Stimulated activated naive CD8-positive, alpha-beta T cell treated with anti-CD3 and anti-CD28 coated beads, Interleukin-15, Interleukin-2, amounts not matched to agents 100 U/mL and 50 U/mL, for 24 hours (primary cell): ENCODE measurements at regions not wholly inside any gene's neighbourhood (a gene's known extent, or its start where the extent isn't known, plus 50 kb on each side); places are given as distances from the start of the nearest gene placed in this dataset.
"Not testable (repeated sequence)": the region's sequence is repeated elsewhere in the genome, so short reads cannot be mapped to it uniquely, and the experiment has no call there.

Experiments
- ATAC-seq: fragments of 150-1000 bp; cut with Tn5 transposase; one replicate; pipeline ENCODE4 v1.10.0; 2021
- DNase-seq: peaks from one replicate; pipeline ENCODE4 v3.0.0; 2021

DNA sequence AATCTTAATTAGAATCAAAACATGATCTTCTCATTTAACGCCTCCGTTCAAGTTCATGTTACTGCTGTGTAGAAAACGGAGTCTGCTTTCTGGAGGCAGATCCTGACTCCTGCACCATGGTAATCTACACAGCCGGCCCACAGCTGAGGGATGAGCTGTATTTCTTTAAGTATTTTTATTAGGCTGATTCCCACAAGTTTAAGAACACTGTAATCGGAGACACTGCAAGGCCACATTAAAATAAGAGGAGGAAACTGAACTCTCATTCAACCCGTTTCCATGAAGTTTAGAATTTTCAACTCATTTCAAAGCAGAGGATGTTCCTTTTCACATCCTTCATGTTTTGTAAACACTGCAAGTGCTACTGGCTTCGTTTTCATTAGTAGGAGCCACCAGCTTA lies 372.2 kb downstream of the NFIB start:
- no peak for ATAC-seq
- DNase-seq, result no peak

DNA sequence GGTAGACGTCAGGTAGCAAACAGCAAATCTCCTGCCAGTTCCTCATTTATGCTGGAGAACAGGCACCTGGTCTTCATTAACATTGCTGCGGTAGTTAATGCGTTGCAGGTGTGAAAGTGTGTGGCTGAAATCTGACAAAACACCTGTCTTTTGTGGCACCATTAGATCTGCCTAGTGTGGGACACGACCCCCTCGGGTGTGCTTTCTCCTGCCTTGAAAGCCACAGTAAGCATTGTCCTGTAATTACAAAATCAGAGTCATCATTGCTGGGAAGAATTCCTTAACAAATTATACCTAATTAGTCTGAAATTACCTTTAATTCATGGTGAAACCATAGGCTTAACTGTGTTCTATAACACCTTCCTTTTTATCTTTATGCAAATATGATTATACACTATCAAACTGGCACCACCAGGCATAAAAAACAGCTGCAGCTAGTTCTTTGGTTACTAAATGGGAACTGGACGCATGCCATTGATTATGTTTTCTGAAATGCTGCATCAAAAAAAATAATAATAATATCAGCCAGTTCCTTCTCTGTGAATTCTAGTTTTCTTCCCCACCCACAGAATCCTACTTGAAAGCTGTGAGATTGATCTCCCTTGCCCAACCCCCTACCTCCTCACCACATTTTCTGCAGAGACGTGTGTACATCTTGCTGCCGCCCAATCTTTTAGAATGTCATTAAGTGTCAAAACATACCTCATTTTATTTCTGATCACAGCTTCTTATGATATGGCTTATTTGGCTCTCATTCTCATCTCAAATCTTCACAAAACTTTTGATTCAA lies 374.0 kb downstream of the NFIB start:
- ATAC-seq (no peak), DNase-seq (no peak)

DNA sequence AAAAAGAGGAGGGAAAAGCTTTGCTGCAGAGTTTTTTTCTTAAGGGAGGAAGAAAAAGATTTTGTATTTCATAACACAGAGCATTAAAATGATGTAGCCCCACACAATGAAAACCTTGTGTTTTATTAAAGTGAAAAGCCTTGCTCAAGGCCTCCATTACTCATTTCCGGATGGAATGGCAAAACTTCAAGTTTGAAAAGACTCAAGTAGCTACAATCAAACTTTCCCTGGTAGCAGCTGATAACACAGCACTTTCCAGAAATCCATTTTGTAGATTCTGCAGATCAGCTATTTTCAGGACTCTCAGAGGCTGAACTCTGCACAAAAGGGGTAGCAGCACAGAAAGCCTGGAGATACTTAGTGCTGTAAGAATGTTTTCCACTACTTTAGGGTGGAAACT lies 374.8 kb downstream of the NFIB start:
- DNase-seq, result no peak
- ATAC-seq, result no peak

DNA sequence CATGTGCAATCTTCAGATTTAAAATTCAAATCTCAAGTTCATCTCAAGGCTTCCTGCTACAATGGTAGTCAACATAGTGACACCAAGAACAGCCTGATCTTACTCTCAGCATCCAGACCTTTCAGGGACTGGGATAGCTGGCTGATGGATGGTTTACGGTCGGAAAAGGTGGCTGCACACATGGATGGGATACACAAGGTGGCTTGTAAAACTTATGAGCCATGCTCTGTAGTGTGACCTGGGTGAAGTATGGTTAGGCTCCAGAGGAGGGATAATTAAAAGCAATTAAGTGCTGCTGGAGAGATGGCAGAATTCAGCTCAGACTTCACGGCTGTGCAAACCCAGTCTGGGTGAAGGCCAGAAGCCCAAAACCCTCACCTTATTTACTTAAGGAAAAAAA lies 379.5 kb downstream of the NFIB start:
- no peak for DNase-seq
- ATAC-seq, result no peak

DNA sequence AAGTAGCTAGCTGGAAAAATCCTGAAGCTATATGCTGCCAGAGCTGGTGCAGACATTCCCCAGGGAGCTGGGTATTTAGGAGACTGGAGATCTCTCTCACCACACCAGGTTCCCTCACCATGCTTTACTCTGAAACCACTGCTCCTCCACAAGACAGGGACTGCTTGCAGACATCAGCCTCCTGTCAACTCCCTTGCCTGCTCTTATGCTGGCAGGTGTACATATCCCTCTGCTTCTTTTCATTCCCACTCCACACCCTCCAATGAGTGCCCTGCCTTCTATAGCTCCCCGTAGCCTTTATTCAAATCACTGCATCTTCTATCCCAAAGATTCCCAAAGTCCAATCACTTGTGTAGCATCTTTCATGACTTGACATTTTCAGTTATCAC lies 380.7 kb downstream of the NFIB start:
- ATAC-seq, result no peak
- DNase-seq, result no peak

DNA sequence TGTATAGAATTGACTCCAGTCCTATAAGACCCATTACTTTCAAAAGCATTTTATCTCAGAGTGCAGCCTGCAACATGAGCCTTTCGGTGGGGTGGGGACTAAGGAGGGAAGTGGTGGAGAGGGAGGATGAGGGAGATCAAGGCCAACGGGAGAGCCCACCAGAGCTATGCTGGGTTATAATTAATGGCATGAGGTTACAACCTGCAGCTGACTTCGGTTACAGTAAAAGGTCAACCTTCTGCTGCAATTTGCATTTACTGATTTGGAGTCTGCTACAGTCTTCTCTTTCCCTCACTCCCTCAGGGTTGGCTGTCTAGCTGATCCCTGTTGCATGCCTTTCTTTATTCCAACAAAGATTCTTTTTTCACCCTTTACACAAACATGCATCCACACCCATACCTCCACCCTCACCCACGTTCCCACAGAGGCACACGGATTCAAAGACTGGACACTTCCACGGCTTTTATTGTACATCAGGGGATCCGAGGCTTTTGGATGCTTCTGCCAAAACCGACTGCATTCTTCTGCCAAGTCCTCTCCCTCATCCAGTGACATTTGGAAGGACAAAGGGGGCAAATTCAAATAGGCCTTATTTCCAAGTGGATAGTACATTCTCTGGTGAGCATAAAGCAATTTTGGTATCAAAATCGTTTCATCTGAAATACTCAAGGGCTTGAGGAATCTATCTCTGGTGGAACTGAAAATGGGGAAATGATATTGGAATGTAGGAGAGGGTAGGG lies 381.2 kb downstream of the NFIB start:
- DNase-seq (no peak), ATAC-seq (no peak)

DNA sequence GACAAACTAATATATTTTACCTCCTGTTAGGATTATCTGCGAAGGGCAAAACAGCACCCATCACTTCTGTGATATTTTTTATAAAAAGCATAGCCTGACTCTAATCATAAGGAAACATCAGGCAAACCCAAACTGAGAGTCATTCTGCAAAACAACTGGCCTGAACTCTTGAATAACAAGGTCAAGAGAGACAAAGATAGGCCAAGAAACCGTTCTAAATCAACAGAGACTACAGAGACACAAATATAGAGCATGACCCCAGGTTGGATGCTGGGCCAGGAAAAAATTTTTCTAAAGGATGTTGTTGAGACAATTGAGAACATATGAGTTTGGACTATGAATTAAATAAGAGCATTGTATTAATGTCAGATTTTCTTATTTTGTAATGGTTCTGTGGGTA lies 384.9 kb downstream of the NFIB start:
- ATAC-seq, result no peak
- DNase-seq, result no peak

DNA sequence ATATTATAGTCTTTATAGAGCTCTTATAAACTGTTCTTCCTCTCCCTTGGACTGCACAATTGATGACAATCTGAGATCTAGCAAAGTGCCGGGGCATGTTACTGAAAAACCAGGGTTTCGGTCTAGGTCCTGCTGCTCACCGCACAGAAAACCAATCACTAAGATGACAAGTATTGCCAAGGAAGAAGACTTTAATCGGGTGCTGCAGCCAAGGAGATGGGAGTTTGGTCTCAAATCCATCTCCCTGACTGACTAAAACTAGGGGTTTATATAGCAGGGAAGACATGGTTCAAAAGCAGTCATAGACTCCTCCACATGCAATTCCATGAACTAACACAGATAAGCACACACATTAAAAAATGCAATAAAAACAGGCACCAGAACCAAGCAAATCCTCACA lies 390.6 kb downstream of the NFIB start:
- DNase-seq, result no peak
- no peak for ATAC-seq

DNA sequence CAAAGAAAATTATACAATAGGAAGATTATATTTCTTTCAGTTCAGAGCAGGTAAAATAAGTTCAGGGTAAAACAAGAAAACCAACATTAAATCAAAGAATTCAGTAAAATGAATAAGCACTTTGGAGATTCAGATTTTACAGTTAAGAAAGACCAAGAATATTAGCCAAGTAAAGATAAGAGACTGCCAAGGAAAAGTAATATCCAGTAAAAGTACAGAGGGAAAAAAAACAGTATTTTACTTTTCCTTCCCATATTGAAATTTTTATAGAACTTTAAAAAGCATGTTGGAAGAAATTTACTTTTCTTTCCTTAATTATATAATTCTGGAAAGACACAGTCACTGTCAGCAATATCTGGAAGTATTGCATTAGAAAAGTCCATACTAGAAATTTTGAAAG lies 393.4 kb downstream of the NFIB start:
- no peak for ATAC-seq
- no peak for DNase-seq

DNA sequence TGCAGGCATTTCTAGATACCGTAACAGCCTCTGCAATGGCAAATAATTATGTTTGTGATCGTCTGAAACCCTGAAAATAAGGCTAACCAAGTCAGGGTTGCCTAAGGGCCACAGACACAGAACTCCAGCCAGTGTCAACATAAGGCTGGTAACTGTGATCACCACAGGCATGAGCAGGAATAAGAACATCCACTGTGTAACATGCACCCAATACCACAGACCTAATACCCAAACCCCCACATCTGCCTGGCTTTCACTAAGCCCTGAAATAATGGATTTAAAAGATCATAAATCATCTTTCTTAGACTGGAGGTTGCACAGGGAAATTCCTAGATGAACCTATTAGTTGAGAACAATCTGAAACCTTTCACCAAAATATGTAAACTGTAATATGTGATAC lies 394.5 kb downstream of the NFIB start:
- ATAC-seq, result no peak
- no peak for DNase-seq

DNA sequence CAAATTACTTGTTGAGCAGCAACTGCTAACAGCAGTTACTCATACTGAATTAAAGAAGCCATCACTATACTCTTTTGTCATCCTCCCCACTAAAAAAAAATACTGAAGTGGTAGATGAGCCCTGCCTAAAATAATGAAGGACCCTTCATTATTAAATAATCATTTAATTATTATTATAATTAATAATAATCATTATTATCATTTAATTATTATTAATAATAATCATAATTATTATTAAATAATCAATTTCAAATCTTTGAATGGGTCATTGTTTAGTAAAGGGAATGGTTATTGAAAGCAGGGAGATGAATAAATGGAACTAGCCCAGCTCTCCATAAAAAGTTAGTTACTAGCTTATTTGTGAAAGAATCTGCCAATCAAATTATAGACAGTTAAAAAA lies 396.4 kb downstream of the NFIB start:
- ATAC-seq (no peak), DNase-seq (no peak)

DNA sequence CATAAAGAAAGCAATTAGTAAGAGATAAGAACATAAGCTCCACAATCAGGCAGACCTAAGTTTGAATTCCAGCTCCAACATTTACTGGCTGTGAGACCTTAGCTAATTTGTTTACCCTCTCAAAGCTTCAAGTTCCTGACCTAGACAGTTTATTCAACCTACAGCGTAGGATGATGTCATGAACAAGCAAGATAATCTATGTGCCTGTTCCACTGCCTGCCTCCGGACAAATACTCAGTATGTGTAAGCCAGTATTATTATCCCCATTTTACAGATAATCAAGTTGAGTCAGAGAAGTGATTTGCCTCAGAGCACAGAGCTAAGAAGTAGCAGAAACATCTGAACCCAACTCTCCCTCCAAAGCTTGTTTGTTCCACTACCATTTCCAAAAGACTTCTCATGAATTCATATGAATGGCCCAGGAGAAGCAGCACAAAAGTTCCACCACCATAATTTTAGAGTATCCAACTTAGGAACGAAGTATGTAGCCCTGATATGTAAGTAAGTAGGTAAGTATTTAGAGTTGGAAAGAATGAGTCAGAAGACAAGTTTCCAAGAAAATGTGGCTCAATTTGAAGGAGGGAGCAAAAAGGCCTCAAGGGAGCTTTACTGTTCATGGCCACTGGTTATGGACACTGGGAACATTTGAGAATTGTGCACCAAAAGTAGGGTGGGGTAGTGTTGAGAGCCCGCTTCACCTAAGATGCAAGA lies 398.2 kb downstream of the NFIB start:
- ATAC-seq (no peak), DNase-seq (no peak)

DNA sequence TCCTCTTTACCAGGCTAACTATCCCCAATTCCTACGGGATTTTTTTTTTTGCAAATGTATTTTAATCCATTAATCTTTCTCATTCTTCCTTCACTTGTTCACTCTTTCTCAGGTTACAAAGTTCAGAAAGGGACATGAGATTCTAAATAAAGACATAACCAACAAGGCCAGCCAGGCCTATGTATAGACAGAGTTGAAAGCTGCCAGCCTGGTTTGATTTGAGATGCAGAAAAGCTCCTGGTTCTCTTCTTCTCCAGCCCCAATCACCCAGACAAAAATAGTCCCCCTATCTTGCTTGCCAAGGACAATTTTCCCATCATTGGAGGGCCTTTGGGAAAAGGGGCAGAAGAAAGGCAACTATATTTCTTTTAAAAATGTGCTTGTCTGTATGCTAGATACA lies 398.8 kb downstream of the NFIB start:
- DNase-seq (no peak), ATAC-seq (no peak)

DNA sequence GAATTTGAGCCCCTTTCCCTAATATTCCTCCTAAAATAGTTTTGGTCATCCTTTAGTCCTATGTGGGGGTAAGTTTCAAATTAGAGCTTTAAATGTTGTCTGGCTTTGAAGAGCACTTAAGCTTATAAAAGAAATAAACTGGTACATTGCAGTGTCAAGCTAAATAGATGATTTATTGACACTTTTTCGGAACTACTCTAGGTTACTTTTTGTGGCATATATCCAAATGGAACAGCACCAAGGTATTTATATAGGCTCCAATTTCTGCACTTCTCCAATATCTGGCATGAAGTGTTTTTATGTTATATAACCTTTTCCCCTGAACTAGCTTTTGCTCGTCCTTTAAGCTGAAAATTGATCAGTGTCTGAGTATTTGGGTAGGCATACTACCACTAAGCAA lies 402.5 kb downstream of the NFIB start:
- no peak for DNase-seq
- ATAC-seq, result no peak

DNA sequence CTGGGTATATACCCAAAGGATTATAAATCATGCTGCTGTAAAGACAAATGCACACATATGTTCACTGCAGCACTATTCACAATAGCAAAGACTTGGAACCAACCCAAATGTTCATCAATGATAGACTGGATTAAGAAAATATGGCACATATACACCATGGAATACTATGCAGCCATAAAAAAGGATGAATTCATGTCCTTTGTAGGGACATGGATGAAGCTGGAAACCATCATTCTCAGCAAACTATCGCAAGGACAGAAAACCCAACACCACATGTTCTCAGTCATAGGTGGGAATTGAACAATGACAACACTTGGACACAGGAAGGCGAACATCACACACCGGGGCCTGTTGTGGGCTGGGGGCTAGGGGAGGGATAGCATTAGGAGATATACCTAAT lies 406.1 kb downstream of the NFIB start:
- not testable (repeated sequence) for DNase-seq, ATAC-seq

DNA sequence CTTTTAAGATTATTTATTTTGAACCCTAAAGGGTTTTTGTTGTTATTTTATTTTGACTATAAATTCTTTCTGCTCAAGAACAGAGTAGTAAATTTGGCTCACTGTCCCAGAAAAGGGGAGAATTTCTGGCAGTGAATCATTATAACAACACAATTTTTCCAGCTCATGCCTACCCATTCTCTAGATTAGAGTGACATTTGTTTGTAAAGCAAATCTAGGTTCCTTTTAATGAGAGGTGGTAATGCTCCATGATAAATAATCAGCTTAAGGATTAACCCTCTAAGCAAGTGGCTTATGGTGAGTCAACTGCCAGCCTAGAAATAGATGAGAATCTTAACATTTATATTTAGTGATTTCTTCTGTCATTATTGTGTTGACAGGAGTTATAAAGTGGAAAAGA lies 409.2 kb downstream of the NFIB start:
- DNase-seq (no peak), ATAC-seq (no peak)

DNA sequence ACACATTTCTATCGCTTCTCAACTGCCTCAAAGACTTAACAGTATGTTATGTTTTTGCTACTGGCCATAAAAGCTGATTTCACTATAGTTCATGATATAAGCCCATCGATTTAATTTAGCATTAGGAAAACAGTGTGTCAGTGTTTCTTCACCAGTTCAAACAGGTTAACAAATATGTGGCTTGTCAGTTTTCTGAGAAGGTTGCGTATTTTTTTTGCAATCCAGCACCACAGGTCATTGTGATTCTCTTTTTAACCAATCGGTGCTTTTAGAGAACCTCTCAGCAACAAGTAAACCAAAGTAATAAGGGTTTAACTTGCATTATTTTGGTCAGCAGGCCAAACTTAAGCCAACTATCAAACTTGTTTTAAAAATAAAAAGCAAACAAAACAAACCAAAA lies 409.6 kb downstream of the NFIB start:
- ATAC-seq (no peak), DNase-seq (no peak)

DNA sequence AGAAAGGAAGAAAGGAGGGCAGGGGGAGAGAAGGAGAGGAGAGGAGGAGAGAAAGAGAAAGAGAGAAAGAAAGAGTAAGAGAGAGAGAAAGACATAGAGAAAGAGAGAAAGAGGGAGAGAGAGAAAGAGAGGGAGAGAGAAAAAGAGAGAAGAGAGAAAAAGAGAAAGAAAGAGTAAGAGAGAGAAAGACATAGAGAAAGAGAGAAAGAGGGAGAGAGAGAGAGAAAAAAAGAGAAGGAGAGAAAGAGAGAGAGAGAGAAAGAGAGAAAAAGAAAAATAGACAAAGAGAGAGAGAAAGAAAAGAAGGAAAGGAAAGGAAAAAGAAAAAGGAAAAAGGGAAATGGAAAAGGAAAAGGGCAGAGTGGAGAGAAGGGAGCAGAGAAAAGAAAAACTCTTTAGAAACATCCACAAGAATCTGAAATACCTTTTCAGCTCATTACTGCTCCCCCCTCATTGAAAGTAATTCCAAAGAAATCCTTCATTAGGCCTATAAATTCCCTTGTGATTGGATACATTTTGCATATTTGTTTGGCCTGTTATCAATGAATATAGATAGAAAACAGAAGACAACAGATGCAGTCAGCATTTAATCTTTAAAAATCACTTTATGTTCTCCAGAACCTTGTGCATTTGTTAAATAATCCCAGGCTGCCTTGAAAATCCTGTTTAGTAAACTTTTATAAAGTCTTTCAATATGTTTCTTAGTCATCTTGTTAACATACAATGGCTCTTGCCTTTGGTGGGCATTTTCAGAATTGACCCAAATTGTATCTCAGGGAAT lies 411.5 kb downstream of the NFIB start:
- ATAC-seq, result no peak
- no peak for DNase-seq

DNA sequence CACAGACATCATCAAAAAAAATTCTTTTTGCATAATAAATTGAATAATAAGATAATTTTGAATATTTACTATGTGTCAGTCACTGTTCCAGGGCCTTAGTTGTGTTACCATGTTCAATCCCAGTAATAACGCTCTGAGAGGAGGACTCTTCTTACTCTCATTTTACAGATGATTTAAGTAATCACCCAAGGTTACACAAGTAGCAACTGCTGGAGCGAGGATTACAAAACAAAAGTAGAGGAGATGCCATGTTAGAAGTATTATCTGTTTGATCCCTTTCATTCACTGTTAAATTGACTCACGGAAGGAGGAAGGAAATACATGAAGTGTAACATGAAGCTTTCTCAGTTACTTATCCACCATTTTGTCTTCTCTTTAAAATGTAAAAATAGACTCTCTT lies 412.8 kb downstream of the NFIB start:
- ATAC-seq (no peak), DNase-seq (no peak)

DNA sequence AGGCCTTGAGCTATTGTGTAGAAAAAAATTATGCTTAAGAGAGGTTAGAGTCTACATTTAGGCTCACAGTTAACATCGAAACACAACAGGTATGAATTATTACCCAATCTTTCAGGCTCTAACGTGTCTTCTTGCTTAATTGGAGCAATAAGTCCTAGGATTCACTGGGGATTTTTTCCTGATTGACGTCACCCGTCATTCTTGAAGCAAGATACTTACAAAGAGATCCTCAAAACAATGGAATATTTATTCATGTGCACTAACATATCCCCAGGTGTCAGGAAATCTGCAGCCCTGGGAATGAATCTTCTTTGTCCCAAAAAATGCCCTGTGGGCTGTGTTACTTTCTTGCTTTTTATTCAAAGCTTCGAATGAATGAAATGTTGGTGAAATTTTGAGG lies 413.5 kb downstream of the NFIB start:
- DNase-seq (no peak), ATAC-seq (no peak)

DNA sequence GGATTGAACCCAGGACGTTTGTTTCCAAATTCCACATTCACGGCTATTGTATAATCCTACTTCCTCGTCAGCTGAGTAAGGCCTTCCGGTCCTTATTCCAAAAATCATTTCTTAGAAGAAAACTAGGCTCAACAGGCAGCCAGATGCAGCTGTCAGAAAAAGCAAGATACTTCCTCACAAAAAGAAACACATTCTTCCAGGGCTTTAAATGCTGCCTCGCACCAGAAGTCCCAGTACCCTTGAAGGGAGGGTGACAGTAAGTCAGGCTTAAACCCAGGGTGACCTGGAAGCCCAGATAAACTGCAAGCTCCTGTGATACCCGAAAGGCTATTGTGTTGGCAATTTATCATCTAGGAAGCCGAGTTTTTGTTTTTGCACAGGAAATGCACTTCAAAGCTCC lies 414.0 kb downstream of the NFIB start:
- ATAC-seq, result no peak
- no peak for DNase-seq

DNA sequence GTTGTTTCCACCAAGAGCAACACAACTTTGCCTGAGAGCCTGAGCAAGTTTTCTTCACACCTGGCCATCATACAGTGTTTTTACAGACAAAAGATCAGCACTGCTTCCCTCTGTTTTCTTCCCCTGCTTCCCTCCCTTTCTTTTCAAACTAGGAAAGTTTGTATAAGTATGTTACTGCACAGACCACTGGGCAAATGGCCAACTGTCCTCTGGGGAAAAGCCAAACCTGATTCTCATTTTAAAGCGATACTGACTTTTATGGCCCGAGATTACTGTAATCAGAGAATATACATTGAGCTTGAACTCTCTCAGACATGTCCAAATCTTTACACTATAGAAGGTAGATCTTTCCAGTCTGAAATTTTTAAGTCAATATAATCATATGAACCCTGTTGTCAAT lies 415.0 kb downstream of the NFIB start:
- DNase-seq (no peak), ATAC-seq (no peak)
